ENCODE measurements at regions not wholly inside any gene's neighbourhood (a gene's known extent, or its start where the extent isn't known, plus 50 kb on each side); places are given as distances from the start of the nearest gene placed in this dataset.

- DNase-seq: no peak
These were observed 496.0 kb upstream of the PKN2 start for GRCh38 chr1:88188038-88188437.

GRCh38 chr1:88189525-88189924 is 494.5 kb upstream of the PKN2 start:
- no peak for DNase-seq

GRCh38 chr1:88191917-88192316 is 492.2 kb upstream of the PKN2 start:
- no peak for DNase-seq

GRCh38 chr1:88194542-88194941 is 489.5 kb upstream of the PKN2 start:
- no peak for DNase-seq

GRCh38 chr1:88200545-88200944 is 483.5 kb upstream of the PKN2 start:
- DNase-seq: no peak

- DNase-seq: no peak
These were observed 480.0 kb upstream of the PKN2 start for GRCh38 chr1:88204111-88204510.

GRCh38 chr1:88204612-88205167 is 479.4 kb upstream of the PKN2 start:
- no peak for DNase-seq

- DNase-seq: no peak
These were observed 475.7 kb upstream of the PKN2 start for GRCh38 chr1:88208389-88208788.

- no peak for DNase-seq
These were observed 473.8 kb upstream of the PKN2 start for GRCh38 chr1:88210103-88210787.

- DNase-seq: no peak
These were observed 467.6 kb upstream of the PKN2 start for GRCh38 chr1:88216441-88216840.

- DNase-seq: no peak
These were observed 466.7 kb upstream of the PKN2 start for GRCh38 chr1:88217386-88217785.

- no peak for DNase-seq
These were observed 464.6 kb upstream of the PKN2 start for GRCh38 chr1:88219521-88219920.

- no peak for DNase-seq
These were observed 462.7 kb upstream of the PKN2 start for GRCh38 chr1:88221411-88221810.

GRCh38 chr1:88224906-88225305 is 459.2 kb upstream of the PKN2 start:
- DNase-seq: no peak

GRCh38 chr1:88228114-88228513 is 456.0 kb upstream of the PKN2 start:
- no peak for DNase-seq

- no peak for DNase-seq
These were observed 453.9 kb upstream of the PKN2 start for GRCh38 chr1:88230126-88230525.

- no peak for DNase-seq
These were observed 447.0 kb upstream of the PKN2 start for GRCh38 chr1:88237058-88237457.

- no peak for DNase-seq
These were observed 444.9 kb upstream of the PKN2 start for GRCh38 chr1:88239205-88239604.

GRCh38 chr1:88247666-88248065 is 436.4 kb upstream of the PKN2 start:
- no peak for DNase-seq

- no peak for DNase-seq
These were observed 433.2 kb upstream of the PKN2 start for GRCh38 chr1:88250915-88251314.

- DNase-seq: no peak
These were observed 431.3 kb upstream of the PKN2 start for GRCh38 chr1:88252745-88253144.

- no peak for DNase-seq
These were observed 418.5 kb upstream of the PKN2 start for GRCh38 chr1:88265606-88266005.

GRCh38 chr1:88266051-88266450 is 418.0 kb upstream of the PKN2 start:
- DNase-seq: no peak

GRCh38 chr1:88272216-88272615 is 411.9 kb upstream of the PKN2 start:
- DNase-seq: no peak

GRCh38 chr1:88274431-88274830 is 409.6 kb upstream of the PKN2 start:
- DNase-seq: no peak
